ENCODE measurements at regions not wholly inside any gene's neighbourhood (a gene's known extent, or its start where the extent isn't known, plus 50 kb on each side); places are given as distances from the start of the nearest gene placed in this dataset.
"Not testable (repeated sequence)": the region's sequence is repeated elsewhere in the genome, so short reads cannot be mapped to it uniquely, and the experiment has no call there.

DNA sequence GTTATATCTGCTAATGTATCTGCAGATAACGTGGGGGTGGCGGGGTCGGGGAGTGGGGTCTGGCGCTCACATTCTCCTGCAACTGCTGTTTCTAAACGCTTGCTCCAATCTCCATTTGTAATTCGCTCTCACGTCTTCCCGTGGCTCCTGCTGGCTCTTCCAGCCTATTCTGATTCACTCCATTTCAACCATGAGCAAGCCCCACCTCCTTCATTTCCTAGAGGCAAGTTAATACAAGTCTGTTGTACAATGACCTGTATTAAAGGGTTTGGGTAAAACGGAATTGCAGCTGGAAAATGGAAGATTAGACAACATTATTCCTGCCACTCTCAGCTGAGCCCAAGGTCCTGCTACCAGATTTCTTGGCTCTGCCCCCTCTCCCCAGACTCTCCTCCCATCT lies 132.3 kb downstream of the CSNK2A3 start:
- DNase-seq: no peak

DNA sequence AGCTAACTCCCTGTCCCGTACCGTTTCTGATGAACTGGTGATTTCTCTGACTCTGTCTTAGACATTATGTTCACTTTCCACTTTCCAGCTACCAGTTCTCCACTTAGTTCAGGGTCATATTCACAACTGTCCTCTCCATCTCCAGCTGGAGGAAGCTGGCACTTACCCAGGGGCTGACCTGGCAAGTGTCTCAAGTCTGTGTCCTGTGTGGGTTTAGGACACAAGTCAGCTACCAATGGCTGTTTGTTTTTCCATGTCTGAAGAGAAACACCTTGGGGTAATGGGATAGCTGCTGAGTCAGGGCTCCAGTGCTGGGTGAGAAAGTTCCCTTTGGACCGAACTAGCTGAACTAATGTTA lies 134.4 kb downstream of the CSNK2A3 start:
- no peak for DNase-seq

DNA sequence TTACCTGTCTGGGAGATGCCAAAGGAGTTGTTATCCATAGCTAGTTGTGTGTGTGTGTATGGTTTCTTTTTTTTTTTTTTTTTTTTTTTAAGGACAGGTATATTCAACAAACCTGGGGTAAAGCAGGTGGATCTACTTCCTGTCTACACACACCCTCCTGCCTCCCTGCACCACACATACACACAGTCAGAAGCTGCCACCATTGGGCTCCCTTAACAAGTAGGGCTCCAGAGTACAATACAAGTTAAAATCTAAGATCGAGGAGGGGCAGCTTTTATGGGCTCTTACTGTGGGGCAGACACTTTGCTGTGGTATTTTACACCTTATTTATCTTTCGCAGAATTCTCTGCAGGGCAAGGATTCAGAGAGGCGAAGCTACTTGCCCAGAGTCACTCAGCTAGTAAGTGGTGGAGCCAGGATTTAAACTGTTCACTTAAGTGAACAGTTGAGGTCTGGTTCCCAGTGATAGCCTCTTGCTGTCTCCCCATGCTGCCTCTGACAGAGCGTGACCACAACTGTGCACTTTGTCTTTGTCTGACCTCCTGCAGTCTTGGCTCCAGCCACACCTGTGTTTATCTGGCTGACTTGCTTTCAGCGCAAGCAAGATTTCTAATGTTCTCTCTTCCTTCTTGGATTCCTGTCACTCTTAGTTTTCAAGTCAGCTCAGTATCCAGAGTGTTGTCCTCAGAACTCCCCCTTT lies 135.0 kb downstream of the CSNK2A3 start:
- DNase-seq: no peak

DNA sequence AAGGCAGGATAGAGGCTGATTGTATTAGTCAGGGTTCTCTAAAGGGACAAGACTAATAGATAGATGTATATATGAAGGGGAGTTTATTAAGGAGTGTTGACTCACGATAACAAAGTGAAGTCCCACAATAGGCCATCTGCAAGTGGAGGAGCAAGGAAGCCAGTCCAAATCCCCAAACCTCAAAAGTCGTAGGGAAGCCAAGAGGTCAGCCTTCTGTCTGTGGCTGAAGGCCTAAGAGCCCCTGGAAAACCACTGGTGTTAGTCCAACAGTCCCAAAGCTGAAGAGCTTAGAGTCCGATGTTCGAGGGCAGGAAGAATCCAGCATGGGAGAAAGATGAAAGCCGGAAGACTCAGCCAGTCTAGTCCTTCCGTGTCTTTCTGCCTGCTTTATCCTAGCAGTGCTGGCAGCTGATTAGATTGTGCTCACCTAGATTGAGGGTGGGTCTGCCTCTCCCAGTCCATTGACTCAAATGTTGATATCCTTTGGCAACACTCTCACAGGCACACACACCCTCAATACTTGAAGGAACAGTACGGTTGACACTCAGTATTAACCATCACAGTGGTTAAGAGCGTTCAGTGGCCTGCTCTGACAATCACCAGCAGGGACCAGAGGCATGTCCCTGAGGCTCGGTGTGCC lies 135.6 kb downstream of the CSNK2A3 start:
- DNase-seq: no peak

DNA sequence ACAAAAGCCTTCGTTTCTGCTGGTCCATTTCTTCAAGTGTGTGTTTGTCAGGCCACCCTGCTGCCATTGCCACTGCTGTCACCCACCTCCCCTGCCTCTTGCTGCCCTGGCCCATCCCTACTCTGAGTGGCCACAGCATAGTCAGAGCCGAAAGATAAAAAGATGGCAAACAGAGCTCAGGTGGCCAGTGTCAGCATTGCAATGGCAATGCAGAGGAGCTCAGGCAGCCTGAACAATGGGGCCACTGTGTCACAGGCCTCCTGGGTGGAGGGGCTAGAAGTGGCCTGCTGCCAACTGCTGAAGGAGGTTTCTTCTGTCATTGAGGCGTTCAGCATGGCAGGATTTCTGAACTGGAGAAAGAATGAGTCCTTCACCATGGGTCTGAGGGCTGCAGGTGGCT lies 137.1 kb downstream of the CSNK2A3 start:
- DNase-seq: no peak

DNA sequence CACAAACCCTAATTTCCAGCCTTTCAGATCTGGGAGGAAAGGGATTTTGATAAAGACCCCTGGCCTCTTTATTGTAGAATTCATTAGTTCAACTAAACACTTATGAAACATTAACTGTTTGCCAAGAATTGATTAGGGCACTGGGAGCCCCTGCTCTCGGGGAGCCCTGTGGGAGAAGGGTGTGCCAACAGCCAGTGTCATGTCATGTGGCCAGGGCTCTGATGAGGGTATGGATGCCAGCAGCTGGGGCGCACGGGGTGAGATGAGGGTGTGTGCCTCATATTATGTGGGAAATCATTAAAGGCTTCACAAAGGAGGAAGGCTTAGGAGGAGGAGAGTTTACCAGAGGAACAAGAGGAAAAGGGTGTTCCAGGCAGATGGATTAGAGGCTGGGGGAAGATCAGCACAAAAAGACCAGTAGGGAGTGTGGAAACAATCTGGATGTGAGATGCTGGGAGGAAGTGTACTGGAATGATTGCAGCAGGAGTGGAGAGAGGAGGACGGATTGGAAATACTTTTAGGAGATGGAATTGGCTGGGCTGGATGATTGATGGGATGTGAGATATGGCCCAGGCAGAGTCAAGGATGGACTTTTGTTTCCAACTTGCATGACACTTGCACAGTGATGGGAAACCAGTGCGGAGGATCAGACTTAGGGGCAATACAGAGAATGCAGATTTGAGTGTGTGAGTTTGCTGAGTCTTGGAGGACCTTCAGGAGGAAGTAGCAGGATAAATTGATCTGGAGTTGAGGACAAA lies 137.8 kb downstream of the CSNK2A3 start:
- no peak for DNase-seq

DNA sequence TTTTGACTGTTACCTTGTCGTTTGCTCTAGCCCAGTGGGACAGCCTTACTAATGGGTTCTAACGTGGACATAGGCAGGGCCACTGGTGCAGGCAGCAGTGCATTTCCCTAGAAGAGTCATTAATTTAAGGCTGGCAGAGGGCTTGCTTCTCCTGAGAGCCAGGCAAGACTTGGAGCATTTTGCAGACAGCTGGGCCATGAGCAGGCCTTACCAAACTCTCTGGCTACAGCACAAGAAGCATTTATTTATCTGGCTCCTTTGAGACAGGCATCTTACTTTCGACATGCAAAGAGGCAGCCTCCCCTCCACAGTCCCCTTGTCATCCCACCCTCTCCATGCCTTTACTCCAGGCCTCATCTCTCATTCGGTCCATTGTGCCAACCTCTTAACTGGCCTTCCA lies 139.9 kb downstream of the CSNK2A3 start:
- DNase-seq: no peak

DNA sequence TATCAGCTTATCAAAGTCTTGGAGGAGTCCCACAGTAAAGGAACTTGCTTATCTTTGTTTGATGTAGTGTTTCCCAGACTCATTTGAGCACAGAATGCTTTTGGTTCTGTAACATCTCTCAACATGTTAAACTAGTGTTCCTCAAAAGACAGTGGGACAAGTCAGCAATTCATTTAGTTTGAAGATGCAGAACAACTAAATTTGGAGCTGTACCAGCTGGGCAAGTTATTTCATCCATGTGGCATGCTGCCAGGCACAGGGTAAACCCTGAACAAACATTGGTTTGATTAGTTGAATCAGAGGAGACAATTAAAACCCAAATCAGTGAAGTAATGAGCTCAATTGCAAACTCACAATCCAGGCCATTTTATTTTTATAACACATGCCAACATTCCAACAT lies 141.2 kb downstream of the CSNK2A3 start:
- DNase-seq: no peak

DNA sequence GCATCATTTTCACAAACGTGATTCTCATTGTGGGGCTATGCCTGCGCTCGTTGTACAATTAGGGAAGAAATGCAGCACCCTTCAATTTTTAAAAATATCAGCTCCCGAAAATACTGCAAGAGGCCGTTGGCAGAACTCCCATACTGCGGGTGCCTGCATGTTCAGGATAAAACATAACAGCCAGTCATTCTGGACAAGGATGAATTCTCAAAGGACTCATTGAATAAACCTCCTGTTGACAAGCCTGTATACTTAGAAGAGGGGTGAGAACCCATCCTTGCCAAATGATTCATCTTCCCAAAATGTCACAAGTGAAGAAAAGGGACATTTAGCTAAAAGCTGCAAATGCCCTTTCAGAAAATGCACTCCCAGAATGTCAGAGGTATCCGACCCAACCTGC lies 141.9 kb downstream of the CSNK2A3 start:
- DNase-seq: no peak

DNA sequence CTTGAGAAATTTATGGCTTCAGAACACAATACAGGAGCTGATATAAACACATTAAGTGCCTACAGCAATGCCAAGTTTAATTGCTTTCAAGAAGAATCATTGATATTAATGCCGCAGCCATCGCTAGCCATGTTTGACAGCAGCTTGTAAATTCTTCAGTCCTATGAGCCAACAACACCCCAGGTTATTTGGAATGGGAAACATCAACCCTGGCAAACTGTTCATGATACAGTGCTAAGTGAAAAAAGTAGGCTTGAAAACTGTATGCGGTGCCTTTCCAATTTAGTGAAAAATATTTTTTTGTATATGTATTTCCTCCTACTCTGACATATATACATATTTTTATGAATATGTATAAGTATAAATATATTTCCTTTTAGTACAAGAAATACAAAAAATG lies 142.6 kb downstream of the CSNK2A3 start:
- DNase-seq: no peak

DNA sequence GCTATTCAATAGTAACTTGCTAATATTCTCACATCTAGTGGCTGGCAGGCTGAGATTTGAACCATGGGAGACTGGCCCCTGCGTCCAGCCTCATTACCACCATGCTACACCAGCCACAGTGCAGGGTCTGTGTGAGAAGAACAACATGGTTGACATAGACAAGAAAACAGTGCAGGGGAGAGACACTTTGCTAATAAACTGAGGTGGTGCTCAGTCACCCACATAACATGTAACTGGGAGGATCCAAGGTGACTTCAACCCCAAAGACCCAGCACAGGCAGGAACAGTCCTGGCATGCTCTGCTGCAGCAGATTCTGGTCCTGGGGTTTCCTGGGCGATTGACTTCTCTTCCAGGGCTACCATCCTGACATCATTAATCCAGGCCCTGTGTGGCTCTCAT lies 143.1 kb downstream of the CSNK2A3 start:
- DNase-seq: no peak

DNA sequence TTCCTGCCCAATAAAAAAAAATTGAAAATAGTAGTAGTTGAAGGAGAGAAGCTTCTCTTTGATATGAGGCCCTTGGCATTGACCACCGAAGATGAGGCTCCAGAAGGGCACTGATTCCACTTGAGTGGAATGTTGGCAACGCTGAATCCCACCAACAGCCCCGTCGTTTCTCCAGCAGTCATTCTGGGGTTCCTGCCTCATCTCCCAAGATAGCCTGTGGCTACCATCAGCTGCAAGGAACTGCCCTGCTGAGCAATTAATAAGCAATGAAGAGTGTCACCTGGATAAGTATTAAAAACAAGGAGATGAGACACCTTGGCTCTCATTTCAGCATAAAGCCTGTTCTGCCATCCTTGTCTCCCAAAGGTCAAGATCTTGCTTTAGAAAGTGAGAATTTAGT lies 144.1 kb downstream of the CSNK2A3 start:
- DNase-seq: no peak

DNA sequence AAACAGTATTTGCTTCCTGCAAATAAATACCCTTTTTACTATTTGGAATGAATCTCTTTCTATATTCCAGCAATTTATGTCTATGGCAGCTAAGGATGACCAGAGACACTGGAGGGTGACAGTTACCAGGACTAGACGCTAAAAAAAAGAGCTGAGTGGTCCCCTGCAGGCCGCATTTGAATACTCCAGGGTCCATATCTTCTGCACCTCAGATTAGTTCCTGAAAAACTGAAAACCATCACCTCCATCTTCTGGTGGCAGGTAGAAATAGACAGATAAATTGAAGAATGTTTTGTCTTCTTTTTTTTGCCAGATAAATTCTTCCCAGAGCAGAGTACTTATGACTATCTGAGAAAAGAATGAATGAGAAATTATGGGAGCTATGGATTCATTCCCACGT lies 145.6 kb downstream of the CSNK2A3 start:
- DNase-seq: no peak

DNA sequence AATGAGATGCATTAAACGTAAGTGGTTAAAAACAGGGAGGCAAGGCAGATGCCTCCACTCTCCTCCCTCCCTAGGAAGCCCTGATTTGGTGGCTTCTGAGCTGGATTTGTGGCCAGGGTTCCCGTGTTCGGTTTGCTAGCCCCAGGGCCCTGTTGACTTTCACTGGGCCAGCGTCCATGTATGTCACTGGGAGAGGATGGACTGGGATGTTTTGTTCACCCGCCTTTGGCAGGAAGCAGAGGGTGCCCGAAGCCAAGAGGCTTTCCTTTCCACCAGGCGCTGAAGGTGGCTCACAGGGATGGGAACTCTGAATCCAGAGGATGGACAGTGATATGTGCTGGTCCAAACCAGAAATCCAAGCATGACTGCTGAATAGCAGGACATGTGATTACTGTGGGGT lies 146.6 kb downstream of the CSNK2A3 start:
- DNase-seq: no peak

DNA sequence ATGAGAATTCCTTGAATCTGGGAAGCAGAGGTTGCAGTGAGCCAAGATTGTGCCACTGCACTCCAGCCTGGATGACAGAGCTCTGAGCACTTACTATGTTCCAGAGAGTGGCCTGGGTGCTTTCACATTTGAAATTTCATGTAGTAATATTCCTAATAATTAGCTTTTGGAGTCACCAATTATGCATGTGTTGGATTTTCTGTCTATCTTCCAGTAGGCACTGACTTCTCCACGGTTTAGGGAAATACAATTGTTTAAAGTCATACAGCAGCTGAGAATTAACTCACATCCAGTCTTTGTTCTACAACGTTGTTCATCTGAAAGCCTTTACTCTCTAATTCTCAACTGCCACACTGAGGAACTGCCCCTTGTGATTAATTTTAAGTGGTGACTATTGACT lies 150.2 kb downstream of the CSNK2A3 start:
- no peak for DNase-seq

DNA sequence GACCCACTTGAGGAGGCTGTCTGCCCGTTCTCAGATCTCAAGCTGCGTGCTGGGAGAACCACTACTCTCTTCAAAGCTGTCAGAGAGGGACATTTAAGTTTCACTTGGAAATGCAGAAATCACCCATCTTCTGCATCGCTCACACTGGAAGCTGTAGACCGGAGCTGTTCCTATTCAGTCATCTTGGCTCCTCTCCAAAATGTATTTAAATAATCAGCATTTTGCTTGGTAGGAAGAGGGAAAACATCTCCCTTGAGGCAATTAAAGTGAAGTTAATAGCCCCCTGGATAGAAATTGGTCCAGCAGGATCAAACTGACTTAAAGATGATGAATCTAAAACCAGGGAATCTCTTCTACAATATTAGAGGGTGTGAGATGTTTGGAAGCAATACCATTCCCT lies 151.7 kb downstream of the CSNK2A3 start:
- not testable (repeated sequence) for DNase-seq

DNA sequence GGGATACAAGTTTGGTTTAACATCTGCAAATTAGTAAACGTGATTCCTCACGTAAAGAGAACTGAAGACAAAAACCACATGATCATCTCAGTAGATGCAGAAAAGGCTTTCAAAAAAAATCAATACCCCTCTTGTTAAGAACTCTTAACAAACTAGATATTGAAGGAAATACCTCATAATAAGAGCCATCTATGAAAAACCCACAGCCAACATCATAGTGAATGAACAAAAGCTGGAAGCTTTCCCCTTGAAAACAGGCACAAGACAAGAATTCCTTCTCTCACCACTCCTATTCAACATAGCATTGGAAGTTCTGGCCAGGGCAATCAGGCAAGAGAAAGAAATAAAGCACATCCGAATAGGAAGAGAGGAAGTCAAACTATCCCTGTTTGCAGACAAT lies 160.5 kb downstream of the CSNK2A3 start:
- no peak for DNase-seq

DNA sequence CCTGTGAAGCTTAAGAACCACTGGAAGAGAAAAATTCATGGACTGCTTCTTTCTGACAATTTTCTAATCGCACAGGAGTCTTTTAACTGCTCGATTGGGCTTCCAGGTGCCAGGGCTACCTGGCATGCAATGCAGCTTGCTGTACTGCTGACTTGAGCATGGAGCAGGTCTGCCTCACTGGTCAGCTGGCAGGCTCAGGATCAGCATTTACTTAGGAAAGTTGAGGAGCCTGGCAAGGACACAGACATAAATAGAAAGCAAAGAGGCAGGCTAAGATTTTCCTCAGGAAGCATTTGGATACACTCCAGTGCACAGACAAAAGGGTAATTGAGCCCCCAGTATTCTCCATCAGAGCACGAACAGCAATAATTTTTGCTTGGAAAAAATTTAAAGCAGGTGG lies 163.5 kb downstream of the CSNK2A3 start:
- no peak for DNase-seq

DNA sequence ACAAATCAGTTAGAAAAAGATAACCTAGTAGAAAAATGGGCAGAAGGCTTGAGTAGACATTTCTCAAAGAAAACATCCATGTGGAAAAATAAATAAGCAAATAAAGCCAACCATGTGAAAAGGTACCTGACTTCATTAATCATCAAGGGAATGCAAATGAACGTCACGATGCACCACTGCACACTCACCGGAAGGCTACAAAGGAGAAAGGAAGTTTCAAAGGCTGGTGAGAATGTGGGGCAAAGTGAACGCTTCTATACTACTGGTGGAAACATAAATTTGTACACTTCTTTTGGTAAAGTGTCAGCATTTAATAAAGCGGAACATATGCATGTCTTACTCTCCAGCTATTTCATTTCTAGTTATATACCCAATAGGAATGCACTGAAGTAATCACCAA lies 166.8 kb downstream of the CSNK2A3 start:
- DNase-seq: no peak

DNA sequence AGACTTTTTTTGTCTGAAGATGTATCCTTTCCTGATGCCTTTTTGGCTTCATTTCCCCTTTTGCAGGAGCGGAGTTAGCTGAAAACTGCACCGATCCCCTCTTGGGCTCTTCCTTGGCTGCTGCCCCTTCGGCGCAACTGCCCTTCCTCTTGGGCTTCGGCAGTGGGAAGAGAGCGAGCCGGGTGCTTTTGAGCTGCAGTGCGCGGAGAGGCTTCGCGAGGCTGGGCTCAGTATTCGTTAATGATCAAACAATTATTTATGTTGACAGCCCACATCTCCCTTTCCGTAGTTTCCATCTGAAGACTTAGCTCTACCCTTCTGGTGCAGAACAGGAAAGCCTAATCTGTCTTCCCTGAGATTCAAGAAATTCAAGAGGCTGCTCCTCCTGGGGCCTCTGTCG lies 170.8 kb downstream of the CSNK2A3 start:
- no peak for DNase-seq

DNA sequence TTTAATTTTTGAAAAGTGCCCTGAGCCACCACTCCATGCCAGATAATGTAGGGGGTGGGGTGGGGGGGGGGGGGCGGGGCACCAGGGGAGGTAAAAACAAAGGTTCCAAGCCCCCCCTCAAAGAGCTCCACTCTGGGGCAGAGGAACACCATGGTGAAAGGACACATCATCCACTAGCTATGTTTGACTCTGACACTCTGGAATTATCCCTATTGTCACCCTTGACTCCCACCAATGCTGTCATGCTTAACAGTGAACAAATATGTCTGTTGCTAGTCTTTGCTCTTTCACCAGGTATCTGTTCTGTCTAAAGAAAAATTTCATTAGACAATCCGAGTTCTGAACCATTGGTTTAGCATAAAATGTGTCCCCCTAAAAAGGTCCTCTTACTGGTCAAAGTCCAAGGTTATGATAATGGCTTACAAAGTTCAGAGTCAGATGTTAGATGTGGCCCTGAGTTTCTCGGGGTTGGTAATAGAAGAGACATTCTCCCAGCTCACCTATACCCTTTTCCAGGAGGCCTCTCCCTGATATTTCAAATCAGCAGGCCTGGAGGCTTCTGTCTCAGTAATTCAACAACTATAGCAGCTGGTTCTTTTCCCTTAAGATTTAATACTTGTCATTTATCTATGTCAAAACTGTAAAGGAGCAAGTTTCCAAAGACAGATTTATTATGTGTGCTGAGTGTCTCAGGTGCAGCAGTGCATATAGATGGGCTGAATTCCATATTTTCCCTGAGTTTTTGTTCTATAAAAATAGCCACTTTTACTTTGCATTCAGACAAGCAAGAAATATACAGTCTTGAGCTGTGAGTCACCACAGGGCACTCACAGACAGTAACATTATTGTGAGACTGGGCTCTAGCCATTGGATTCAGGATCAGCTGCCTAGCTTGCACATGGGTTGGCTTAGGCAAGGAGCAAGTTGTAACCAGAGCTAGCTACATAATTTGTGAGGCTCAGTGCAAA lies 174.1 kb downstream of the CSNK2A3 start:
- DNase-seq: no peak

DNA sequence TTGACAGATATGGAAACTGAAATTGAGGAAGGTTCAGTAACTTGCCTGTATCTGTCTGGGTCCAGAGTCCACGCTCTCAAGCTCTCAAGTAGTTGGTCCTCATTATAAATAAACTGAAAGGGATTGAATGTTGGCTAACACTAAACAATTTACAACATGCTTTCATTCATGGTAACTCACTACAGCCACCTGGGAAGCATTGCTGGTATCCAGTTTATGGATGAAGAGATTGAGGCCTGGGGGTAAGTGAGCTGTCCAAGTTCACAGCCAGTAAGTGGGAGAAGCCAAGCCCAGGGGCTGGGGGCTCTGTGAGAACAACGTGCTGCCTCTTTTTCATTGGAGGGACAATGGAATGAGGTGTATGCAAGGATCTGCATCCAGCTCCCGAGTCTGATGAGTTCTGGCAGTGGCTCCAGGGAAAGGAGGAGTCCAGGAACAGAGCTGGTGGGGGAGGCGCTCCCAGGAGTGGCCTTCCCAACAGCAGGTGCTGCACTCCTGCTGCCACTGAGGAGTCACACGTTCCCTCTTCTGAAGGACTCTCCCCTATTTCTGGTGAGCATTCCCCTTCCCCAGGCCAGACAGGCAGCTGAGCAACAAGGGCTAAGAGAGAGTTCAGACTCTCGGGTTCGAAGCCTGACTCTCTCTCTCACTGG lies 175.8 kb downstream of the CSNK2A3 start:
- no peak for DNase-seq

Data from T-helper 1 cell (primary cell).